Activated gamma-delta T cell (primary cell): ENCODE measurements at regions not wholly inside any gene's neighbourhood (a gene's known extent, or its start where the extent isn't known, plus 50 kb on each side); places are given as distances from the start of the nearest gene placed in this dataset.

ENCODE experiments used
- DNase-seq: peaks from one replicate; lab custom pipeline; 2025; lab: John Stamatoyannopoulos, UW

GRCh38 chr5:58255970-58256369, 203.9 kb downstream of the PLK2 start:
- no peak for DNase-seq

GRCh38 chr5:58255386-58255785, 204.5 kb downstream of the PLK2 start:
- DNase-seq: no peak

- DNase-seq: no peak
Observed at GRCh38 chr5:58248221-58248620, 211.7 kb downstream of the PLK2 start.

DNA sequence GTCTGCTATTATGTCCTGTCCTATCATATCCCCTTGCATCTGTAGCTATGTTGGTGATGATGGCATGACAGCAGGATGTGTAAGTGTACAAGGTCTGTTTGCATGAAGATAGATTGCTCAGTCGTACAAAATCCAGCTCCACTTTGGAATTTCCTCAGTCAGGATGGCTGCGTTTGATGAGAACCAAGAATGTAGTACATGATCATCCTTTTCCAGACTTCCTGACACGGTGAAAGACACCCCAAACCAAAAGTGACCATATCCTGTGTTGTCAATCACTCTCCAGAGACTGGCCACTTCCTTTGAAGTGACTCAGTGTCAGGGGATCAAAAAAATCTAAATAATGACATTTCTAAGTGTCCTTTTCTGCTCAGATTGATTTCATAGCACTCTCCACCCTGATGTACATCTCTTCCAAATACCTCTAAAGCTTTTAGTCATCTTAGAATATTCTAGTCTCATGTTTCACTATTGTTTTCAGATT, 213.4 kb downstream of the PLK2 start:
- no peak for DNase-seq

DNA sequence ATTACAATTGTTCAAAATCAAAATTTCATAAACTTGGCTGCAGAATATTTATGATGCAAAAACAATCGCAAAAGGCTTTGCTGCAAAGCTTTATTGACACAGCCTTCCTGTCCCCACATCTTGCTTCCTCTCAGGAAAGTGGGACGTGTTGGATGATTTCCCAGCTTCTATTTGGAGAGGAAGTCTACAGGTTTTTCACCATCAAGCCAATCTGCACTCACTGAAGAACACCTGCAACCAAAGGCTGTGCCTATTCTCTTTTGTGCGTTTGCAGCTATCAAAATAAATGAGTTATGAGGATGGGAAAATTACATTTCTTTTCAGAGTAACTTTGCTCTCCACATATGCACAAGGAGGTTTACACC, 214.4 kb downstream of the PLK2 start:
- DNase-seq: no peak

- DNase-seq: no peak
Observed at GRCh38 chr5:58244819-58245475, 214.9 kb downstream of the PLK2 start.

- no peak for DNase-seq
Observed at GRCh38 chr5:58241389-58241788, 218.5 kb downstream of the PLK2 start.

DNA sequence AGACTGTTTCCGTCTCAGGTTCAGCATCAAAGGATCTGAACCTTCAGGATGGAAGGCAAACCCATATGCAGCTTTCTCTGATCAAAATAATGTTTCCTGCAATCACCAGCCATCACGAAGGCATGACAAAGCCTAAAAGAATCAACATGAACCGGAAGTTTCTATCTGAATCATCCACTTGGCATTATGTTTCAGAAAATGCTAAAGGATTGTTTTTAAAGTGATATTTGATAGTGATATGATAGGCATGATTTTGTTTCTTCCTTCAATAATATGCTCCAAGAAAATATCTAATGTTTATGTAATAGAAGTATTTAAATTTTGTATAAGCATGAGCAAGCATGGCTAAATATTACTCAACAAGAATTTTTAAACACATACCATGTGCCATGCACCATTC, 219.6 kb downstream of the PLK2 start:
- DNase-seq: no peak

- no peak for DNase-seq
Observed at GRCh38 chr5:58239731-58240130, 220.2 kb downstream of the PLK2 start.

- DNase-seq: no peak
Observed at GRCh38 chr5:58239045-58239444, 220.8 kb downstream of the PLK2 start.

- DNase-seq: no peak
Observed at GRCh38 chr5:58236498-58236897, 223.4 kb downstream of the PLK2 start.

GRCh38 chr5:58235299-58235698, 224.6 kb downstream of the PLK2 start:
- no peak for DNase-seq

DNA sequence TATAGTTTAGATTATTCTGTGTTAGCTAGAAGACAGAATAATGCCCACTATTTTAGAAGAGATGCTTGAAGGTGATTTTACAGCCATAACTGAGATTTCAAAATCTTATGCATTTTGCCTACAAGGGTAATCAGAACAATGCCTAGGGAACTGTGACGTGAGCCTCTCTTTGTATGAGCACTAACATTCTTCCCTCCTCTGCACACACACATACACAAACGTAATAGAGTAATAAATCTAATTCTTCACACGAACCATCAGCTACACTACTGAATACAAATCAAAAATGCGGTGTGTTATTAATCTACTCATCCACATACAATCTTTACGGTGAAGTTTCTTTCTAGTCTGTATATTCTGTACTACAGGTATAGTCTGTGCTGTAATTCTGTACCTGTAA, 227.8 kb downstream of the PLK2 start:
- no peak for DNase-seq

DNA sequence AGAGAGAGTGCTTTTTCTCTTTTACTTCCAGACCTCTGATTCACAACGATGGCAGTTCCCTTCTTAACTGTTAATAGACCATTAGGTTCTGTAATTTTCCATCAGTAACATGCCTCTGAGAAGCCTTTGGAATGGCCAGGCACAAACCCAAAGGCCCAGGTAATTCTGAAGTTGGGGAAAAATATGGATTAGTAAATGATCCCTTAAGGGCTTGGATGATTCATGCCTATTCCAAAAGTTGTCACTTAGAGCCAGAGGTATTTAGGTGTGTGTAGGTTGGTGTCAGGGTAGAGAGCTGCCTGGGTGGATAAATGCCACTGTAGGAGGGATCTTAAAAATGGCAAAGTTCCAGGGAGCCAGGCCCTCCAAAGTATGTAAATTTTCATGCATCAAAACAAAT, 228.8 kb downstream of the PLK2 start:
- no peak for DNase-seq

DNA sequence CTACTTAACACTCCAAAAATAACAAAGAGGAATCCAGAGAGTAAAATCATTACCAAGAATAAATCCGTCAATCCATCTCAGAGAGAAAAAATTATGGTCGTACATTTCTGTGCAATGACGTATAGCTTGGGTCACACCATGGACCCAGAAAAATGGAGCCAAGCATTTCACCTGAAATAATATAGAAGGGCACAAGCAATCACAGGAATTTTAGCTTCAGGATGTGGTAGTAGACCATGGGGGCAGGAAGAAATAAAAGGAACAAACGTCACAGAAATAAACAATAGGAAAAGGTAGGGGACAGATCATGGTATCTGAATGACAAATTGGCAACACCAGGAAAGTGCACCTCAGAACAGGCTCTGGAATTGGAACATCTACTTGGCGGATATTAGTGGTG, 231.0 kb downstream of the PLK2 start:
- no peak for DNase-seq

DNA sequence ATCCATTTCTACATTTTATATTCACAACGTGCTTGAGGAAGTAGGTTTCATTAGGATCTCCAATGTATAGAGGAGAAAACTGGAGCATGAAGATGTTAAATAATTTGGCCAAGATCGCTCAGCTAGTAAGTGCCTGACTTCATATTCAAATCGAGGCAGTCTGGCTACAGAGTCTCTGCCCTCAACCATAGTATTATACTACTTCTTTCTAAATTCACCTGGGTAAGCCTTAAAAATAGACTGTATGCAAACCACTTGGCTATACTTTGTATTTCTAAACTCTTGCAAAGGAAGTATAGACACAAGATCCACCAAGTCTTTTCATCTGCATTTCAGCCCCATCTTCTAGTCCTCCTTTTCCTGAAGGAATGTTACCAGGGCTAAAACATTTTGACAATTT, 232.0 kb downstream of the PLK2 start:
- DNase-seq: no peak

DNA sequence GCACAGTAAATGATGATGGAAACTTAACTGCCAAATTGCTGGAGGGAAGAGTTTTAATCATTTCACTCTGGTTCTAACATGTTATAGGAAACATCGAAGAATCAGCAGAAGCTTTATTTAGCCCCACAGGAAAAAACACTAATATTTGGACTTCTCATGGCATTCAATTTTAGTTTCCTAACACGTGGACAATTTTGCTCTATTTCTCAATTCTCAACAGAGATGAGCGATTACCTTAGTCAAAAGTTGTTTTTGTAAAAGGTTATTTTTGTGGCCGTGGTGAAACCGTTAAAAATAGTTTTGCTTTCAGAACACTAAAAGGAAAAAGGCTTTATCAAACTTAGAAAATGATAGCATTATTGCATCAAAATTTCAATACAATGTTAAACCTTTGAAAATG, 235.2 kb downstream of the PLK2 start:
- no peak for DNase-seq

- no peak for DNase-seq
Observed at GRCh38 chr5:58224221-58224620, 235.7 kb downstream of the PLK2 start.

DNA sequence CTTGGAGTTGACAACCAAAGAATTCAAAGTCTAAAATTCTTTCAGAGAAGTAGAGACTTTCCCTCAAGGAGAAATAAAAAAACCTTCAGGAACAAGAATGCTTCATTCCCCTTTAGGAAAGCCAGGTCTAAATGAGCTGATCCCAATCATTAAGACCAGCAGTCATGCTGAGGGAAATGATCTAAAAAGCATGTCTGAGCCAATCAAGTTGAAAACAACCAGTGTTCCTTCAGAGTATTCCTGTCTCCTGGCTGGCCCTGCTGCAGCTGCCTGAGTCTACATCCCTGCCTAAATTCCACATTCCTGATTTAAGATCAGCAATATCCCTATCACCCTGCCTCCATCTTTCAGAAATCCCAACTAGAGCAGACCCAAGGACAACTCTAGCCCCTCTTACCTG, 244.5 kb downstream of the PLK2 start:
- no peak for DNase-seq

- DNase-seq: no peak
Observed at GRCh38 chr5:58211441-58211840, 248.4 kb downstream of the PLK2 start.

DNA sequence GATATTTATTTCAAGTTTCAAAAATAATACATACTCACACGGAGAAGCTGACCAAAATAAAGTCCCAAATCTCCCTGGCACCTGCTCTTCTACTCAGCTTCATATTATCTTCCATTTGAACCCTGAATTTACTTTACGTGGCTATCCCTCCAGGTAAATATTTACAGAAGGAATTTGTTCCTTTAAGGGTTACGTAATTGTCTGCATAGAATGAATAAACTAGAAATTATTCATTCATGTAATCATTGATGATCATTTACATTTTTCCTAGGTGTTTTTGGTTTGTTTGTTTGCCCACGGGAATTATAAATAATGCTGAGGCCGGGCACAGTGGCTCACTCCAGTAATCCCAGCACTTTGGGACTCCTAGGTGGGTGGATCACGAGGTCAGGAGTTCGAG, 251.2 kb downstream of the PLK2 start:
- no peak for DNase-seq

- no peak for DNase-seq
Observed at GRCh38 chr5:58207076-58207475, 252.8 kb downstream of the PLK2 start.

- DNase-seq: no peak
Observed at GRCh38 chr5:58204966-58205365, 254.9 kb downstream of the PLK2 start.

GRCh38 chr5:58202941-58203444, 256.9 kb downstream of the PLK2 start:
- no peak for DNase-seq
